IMR-90 (cell line): ENCODE measurements at regions not wholly inside any gene's neighbourhood (a gene's known extent, or its start where the extent isn't known, plus 50 kb on each side); places are given as distances from the start of the nearest gene placed in this dataset.

ENCODE experiments used
- BHLHE40 ChIP-seq: fragments of 150-350 bp; IDR thresholded peaks from 2 replicates; pipeline ENCODE4 v1.6.1; 2016; ENCODE audit warnings: mild to moderate bottlenecking, low read depth, low read length
- FOS ChIP-seq: fragments of 150-350 bp; IDR thresholded peaks from 2 replicates; pipeline ENCODE4 v1.6.1; 2016; ENCODE audit warnings: low read depth, low read length
- MAZ ChIP-seq: IDR thresholded peaks from 2 replicates; pipeline ENCODE4 v1.6.1; 2012; ENCODE audit warnings: low read depth, mild to moderate bottlenecking, low read length, improper control_type of control experiment, moderate library complexity, borderline replicate concordance
- MXI1 ChIP-seq: IDR thresholded peaks from 2 replicates; pipeline ENCODE4 v1.6.1; 2012; ENCODE audit warnings: low read depth, mild to moderate bottlenecking, low read length, moderate library complexity, borderline replicate concordance
- NFE2L2 ChIP-seq: fragments of 150-350 bp; IDR thresholded peaks from 2 replicates; pipeline ENCODE4 v1.6.1; 2016; ENCODE audit warnings: low read depth, mild to moderate bottlenecking, low read length
- POLR2A ChIP-seq: IDR thresholded peaks from 2 replicates; pipeline ENCODE4 v1.6.1; 2012; ENCODE audit warnings: mild to moderate bottlenecking, low read depth, low read length
- RAD21 ChIP-seq: IDR thresholded peaks from 2 replicates; pipeline ENCODE4 v1.6.1; 2012; ENCODE audit warnings: low read length, improper control_type of control experiment
- RCOR1 ChIP-seq: IDR thresholded peaks from 2 replicates; pipeline ENCODE4 v1.6.1; 2012; ENCODE audit warnings: mild to moderate bottlenecking, low read length, improper control_type of control experiment; ENCODE audit not compliant: insufficient replicate concordance
- RFX5 ChIP-seq: IDR thresholded peaks from 2 replicates; pipeline ENCODE4 v1.8.0; 2012; ENCODE audit warnings: low read depth, mild to moderate bottlenecking, low read length, moderate library complexity
- SMC3 ChIP-seq: fragments of 150-350 bp; IDR thresholded peaks from 2 replicates; pipeline ENCODE4 v1.6.1; 2016; ENCODE audit warnings: low read depth, mild to moderate bottlenecking, antibody characterized with exemption, low read length, moderate library complexity
- TF ChIP-seq, protein P1 (sequence below): conservative IDR thresholded peaks from 2 replicates; pipeline ENCODE4 v1.5.1; 2012; ENCODE audit warnings: mild to moderate bottlenecking, low read depth, low read length, improper control_type of control experiment
- TF ChIP-seq, protein P2 (sequence below): fragments of 150-350 bp; IDR thresholded peaks from 2 replicates; pipeline ENCODE4 v1.6.1; 2016; ENCODE audit warnings: low read depth, mild to moderate bottlenecking, low read length, moderate library complexity, borderline replicate concordance
- TF ChIP-seq, protein P3 (sequence below): fragments of 150-350 bp; IDR thresholded peaks from 2 replicates; pipeline ENCODE4 v1.6.1; 2017; ENCODE audit warnings: mild to moderate bottlenecking, antibody characterized with exemption, low read length, low read depth

DNA sequence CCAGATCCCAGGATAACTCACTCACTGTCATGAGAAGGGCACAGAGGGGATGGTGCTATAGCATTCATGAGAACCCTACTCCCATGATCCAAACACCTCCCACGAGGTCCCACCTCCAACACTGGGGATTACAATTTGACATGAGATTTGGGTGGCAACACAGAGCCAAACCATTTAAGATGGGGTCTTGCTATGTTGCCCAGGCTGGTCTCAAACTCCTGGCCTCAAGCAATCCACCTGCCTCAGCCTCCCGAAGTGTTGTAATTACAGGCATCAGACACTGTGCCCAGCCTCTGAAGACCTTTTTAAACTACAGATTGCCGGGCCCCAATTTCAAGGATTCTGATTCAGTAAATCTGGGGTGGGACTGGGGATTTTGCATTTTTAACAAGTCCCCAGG is 98.5 kb downstream of the BAMBI start:
- TF ChIP-seq, protein P1, sequence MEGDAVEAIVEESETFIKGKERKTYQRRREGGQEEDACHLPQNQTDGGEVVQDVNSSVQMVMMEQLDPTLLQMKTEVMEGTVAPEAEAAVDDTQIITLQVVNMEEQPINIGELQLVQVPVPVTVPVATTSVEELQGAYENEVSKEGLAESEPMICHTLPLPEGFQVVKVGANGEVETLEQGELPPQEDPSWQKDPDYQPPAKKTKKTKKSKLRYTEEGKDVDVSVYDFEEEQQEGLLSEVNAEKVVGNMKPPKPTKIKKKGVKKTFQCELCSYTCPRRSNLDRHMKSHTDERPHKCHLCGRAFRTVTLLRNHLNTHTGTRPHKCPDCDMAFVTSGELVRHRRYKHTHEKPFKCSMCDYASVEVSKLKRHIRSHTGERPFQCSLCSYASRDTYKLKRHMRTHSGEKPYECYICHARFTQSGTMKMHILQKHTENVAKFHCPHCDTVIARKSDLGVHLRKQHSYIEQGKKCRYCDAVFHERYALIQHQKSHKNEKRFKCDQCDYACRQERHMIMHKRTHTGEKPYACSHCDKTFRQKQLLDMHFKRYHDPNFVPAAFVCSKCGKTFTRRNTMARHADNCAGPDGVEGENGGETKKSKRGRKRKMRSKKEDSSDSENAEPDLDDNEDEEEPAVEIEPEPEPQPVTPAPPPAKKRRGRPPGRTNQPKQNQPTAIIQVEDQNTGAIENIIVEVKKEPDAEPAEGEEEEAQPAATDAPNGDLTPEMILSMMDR = no peak
- TF ChIP-seq BHLHE40 (no peak), SMC3 (no peak), RCOR1 (no peak), POLR2A (no peak), FOS (no peak), RFX5 (no peak), RAD21 (no peak), MAZ (no peak), MXI1 (no peak), NFE2L2 (no peak)
- TF ChIP-seq, protein P2, sequence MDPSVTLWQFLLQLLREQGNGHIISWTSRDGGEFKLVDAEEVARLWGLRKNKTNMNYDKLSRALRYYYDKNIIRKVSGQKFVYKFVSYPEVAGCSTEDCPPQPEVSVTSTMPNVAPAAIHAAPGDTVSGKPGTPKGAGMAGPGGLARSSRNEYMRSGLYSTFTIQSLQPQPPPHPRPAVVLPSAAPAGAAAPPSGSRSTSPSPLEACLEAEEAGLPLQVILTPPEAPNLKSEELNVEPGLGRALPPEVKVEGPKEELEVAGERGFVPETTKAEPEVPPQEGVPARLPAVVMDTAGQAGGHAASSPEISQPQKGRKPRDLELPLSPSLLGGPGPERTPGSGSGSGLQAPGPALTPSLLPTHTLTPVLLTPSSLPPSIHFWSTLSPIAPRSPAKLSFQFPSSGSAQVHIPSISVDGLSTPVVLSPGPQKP = no peak
- TF ChIP-seq, protein P3, sequence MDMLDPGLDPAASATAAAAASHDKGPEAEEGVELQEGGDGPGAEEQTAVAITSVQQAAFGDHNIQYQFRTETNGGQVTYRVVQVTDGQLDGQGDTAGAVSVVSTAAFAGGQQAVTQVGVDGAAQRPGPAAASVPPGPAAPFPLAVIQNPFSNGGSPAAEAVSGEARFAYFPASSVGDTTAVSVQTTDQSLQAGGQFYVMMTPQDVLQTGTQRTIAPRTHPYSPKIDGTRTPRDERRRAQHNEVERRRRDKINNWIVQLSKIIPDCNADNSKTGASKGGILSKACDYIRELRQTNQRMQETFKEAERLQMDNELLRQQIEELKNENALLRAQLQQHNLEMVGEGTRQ = no peak
